ENCODE measurements at regions not wholly inside any gene's neighbourhood (a gene's known extent, or its start where the extent isn't known, plus 50 kb on each side); places are given as distances from the start of the nearest gene placed in this dataset.

DNA sequence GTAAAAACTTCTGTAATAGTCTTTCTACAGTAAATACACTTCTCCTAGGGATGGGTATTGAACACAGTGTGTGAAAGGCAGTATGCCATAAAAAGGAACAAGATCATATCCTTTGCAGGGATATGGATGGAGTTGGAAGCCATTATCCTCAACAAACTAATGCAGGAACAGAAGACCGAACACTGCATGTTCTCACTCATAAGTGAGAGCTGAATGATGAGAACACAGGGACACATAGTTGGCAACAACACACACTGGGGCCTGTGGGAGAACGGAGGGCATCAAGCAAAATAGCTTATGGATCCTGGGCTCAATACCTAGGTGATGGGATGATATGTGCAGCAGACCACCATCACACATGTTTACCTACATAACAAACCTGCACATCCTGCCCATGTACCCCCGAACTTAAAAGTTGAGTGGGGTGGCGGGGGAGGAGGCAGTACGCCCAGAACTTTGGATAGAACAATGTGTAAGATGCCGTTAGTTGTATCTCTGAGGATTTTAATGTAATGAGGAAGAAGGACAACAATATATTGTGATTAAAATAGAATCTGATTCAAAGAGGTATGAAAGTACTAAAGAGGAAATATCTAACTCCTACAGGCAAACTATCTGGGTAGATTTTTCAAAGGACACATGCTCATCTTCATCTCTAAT is 183.2 kb downstream of the NDFIP2 start:
- no peaks in the 10 kb centered on the region for H3K36me3 ChIP-seq (ENCODE audit: control insufficient read depth, insufficient read depth, low read length)
- H3K27me3 ChIP-seq (replicated peaks; ENCODE audit: control insufficient read depth, insufficient read depth, low read length), result no peaks in the 10 kb centered on the region
- no peak for TF ChIP-seq CTCF (IDR thresholded peaks at IDR 0.05; ENCODE audit: insufficient read depth, low read length, poor library complexity, severe bottlenecking)
- no peak overlapping the region for H3K4me3 ChIP-seq (replicated peaks; ENCODE audit: low read depth, low read length)
- DNase-seq (ENCODE audit: extremely low read depth, insufficient read length), result no peak

DNA sequence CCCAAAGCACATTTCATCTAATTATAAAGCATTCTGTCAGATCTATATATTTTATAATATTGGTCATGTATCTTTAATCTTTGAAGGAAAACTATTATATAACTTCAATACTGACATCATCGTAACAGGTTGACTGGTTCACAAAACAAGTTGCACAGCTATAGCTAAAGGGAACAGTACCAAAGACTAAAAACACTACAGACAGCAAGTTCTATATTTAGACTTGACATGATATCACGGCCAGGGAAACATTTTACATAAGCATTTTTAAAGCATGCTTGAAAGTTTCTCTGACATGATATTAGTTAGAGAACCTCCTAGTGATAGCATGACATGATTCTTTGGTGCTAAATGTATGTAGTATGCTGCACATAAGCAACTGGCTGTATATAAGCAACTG is 182.5 kb downstream of the NDFIP2 start:
- Histone ChIP-seq H3K36me3 (ENCODE audit: control insufficient read depth, insufficient read depth, low read length) (no peaks in the 10 kb centered on the region), H3K27me3 (replicated peaks; ENCODE audit: control insufficient read depth, insufficient read depth, low read length) (no peaks in the 10 kb centered on the region), H3K4me3 (replicated peaks; ENCODE audit: low read depth, low read length) (no peak overlapping the region)
- TF ChIP-seq CTCF (IDR thresholded peaks at IDR 0.05; ENCODE audit: insufficient read depth, low read length, poor library complexity, severe bottlenecking), result no peak
- no peak for DNase-seq (ENCODE audit: extremely low read depth, insufficient read length)

DNA sequence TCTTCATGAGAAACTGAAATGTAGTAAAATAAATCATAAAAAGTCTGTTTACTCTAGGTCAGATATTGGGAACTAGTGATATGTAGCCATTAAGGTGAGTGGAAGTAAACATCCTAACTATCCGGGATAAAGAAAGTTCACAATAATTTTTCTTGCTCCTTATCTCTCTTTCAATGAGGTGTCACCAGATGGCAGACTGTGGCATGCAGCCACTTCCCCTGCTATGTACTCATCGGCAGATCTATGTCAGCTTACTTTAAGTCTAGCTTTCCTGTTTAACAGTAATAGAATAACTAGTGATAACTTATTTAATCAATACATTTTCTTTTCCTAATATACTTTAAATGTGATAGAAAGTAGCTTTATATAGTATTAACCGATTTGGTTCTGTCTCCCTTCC is 181.9 kb downstream of the NDFIP2 start:
- Histone ChIP-seq H3K4me3 (replicated peaks; ENCODE audit: low read depth, low read length) (no peak overlapping the region), H3K27me3 (replicated peaks; ENCODE audit: control insufficient read depth, insufficient read depth, low read length) (no peaks in the 10 kb centered on the region), H3K36me3 (ENCODE audit: control insufficient read depth, insufficient read depth, low read length) (no peaks in the 10 kb centered on the region)
- no peak for DNase-seq (ENCODE audit: extremely low read depth, insufficient read length)
- TF ChIP-seq CTCF (IDR thresholded peaks at IDR 0.05; ENCODE audit: insufficient read depth, low read length, poor library complexity, severe bottlenecking), result no peak

GRCh38 chr13:79660361-79660760 is 179.4 kb downstream of the NDFIP2 start:
- no peak overlapping the region for H3K4me3 ChIP-seq (replicated peaks; ENCODE audit: low read depth, low read length)
- no peak for TF ChIP-seq CTCF (IDR thresholded peaks at IDR 0.05; ENCODE audit: insufficient read depth, low read length, poor library complexity, severe bottlenecking)
- H3K36me3 ChIP-seq (ENCODE audit: control insufficient read depth, insufficient read depth, low read length), result no peaks in the 10 kb centered on the region
- DNase-seq (ENCODE audit: extremely low read depth, insufficient read length), result no peak
- no peaks in the 10 kb centered on the region for H3K27me3 ChIP-seq (replicated peaks; ENCODE audit: control insufficient read depth, insufficient read depth, low read length)

- no peaks in the 10 kb centered on the region for H3K27me3 ChIP-seq (replicated peaks; ENCODE audit: control insufficient read depth, insufficient read depth, low read length)
- no peak for DNase-seq (ENCODE audit: extremely low read depth, insufficient read length)
- TF ChIP-seq CTCF (IDR thresholded peaks at IDR 0.05; ENCODE audit: insufficient read depth, low read length, poor library complexity, severe bottlenecking), result no peak
- H3K36me3 ChIP-seq (ENCODE audit: control insufficient read depth, insufficient read depth, low read length), result no peaks in the 10 kb centered on the region
- no peak overlapping the region for H3K4me3 ChIP-seq (replicated peaks; ENCODE audit: low read depth, low read length)
Observed at GRCh38 chr13:79659121-79659521, 178.2 kb downstream of the NDFIP2 start.
